ENCODE measurements at regions not wholly inside any gene's neighbourhood (a gene's known extent, or its start where the extent isn't known, plus 50 kb on each side); places are given as distances from the start of the nearest gene placed in this dataset.

GRCh38 chr3:67196677-67197076 is 198.6 kb downstream of the KBTBD8 start:
- Histone ChIP-seq H3K4me3 (ENCODE audit: control extremely low read depth in 1 of 5, extremely low read depth in 1 of 5, insufficient read depth in 1 of 5, low read depth in 2 of 5, low read length in 4 of 5) (no peak overlapping the region), H4K20me1 (ENCODE audit: control insufficient read depth, insufficient read depth, low read length, poor library complexity, severe bottlenecking) (no peaks in the 10 kb centered on the region), H3K36me3 (replicated peaks in 1 of 2; ENCODE audit: control extremely low read depth in 1 of 2, control insufficient read depth in 1 of 2, extremely low read depth in 1 of 2, insufficient read depth in 2 of 2, low read length in 1 of 2) (no peaks in the 10 kb centered on the region), H2AFZ (ENCODE audit: insufficient read depth, low read depth, low read length, poor library complexity, severe bottlenecking) (no peak overlapping the region), H3K9me3 (ENCODE audit: control extremely low read depth in 1 of 3, control insufficient read depth in 2 of 3, insufficient read depth in 1 of 3, low read length in 2 of 3) (no peaks in the 10 kb centered on the region), H3K27ac (ENCODE audit: low read length in 2 of 2) (no peak overlapping the region), H3K9ac (ENCODE audit: low read length) (no peak overlapping the region), H3K27me3 (replicated peaks in 1 of 4; ENCODE audit: control extremely low read depth in 1 of 4, control insufficient read depth in 3 of 4, insufficient read depth in 4 of 4, low read length in 3 of 4) (no peaks in the 10 kb centered on the region), H3K4me2 (replicated peaks; ENCODE audit: low read depth, low read length, poor library complexity, severe bottlenecking) (no peak overlapping the region), H3K79me2 (ENCODE audit: control insufficient read depth, insufficient read depth, low read length) (no peaks in the 10 kb centered on the region), H3K4me1 (ENCODE audit: control insufficient read depth in 2 of 2, insufficient read depth in 2 of 2, low read length in 2 of 2) (no peaks in the 10 kb centered on the region)
- Mint-ChIP-seq H3K27ac (no peak overlapping the region), H3K4me3 (no peak overlapping the region), H3K27me3 (no peaks in the 10 kb centered on the region), H3K9me3 (ENCODE audit: insufficient read depth) (no peaks in the 10 kb centered on the region), H3K4me1 (no peaks in the 10 kb centered on the region)
- ChIA-PET CTCF (no interaction called here), POLR2A (no interaction called here)
- TF ChIP-seq EZH2 (IDR thresholded peaks at IDR 0.05; ENCODE audit: borderline replicate concordance, insufficient read depth, low read depth, low read length, poor library complexity, severe bottlenecking) (no peak), CTCF (IDR thresholded peaks at IDR 0.05) (no peak)
- WGBS (ENCODE audit: insufficient coverage), result no CpG with 5 or more reads among the region's 9 CpGs
- DNase-seq (no peak), ATAC-seq (ENCODE audit: low read depth) (no peak)
- intact Hi-C loops (cut with micrococcal nuclease), result no loop called here

- Mint-ChIP-seq H3K27ac (no peak overlapping the region), H3K27me3 (no peaks in the 10 kb centered on the region), H3K4me3 (no peak overlapping the region), H3K9me3 (ENCODE audit: insufficient read depth) (no peaks in the 10 kb centered on the region), H3K4me1 (peaks cover 1% of the 10 kb centered on the region)
- Histone ChIP-seq H3K4me1 (ENCODE audit: control insufficient read depth in 2 of 2, insufficient read depth in 2 of 2, low read length in 2 of 2) (no peaks in the 10 kb centered on the region), H4K20me1 (ENCODE audit: control insufficient read depth, insufficient read depth, low read length, poor library complexity, severe bottlenecking) (no peaks in the 10 kb centered on the region), H2AFZ (ENCODE audit: insufficient read depth, low read depth, low read length, poor library complexity, severe bottlenecking) (no peak overlapping the region), H3K4me2 (replicated peaks; ENCODE audit: low read depth, low read length, poor library complexity, severe bottlenecking) (no peak overlapping the region), H3K27ac (ENCODE audit: low read length in 2 of 2) (no peak overlapping the region), H3K4me3 (ENCODE audit: control extremely low read depth in 1 of 5, extremely low read depth in 1 of 5, insufficient read depth in 1 of 5, low read depth in 2 of 5, low read length in 4 of 5) (no peak overlapping the region), H3K36me3 (replicated peaks in 1 of 2; ENCODE audit: control extremely low read depth in 1 of 2, control insufficient read depth in 1 of 2, extremely low read depth in 1 of 2, insufficient read depth in 2 of 2, low read length in 1 of 2) (no peaks in the 10 kb centered on the region), H3K9me3 (ENCODE audit: control extremely low read depth in 1 of 3, control insufficient read depth in 2 of 3, insufficient read depth in 1 of 3, low read length in 2 of 3) (no peaks in the 10 kb centered on the region), H3K79me2 (ENCODE audit: control insufficient read depth, insufficient read depth, low read length) (no peaks in the 10 kb centered on the region), H3K27me3 (replicated peaks in 1 of 4; ENCODE audit: control extremely low read depth in 1 of 4, control insufficient read depth in 3 of 4, insufficient read depth in 4 of 4, low read length in 3 of 4) (no peaks in the 10 kb centered on the region), H3K9ac (ENCODE audit: low read length) (no peak overlapping the region)
- TF ChIP-seq EZH2 (IDR thresholded peaks at IDR 0.05; ENCODE audit: borderline replicate concordance, insufficient read depth, low read depth, low read length, poor library complexity, severe bottlenecking), result no peak
- TF ChIP-seq CTCF (IDR thresholded peaks at IDR 0.05), result no peak
- no CpG with 5 or more reads among the region's 1 CpG for WGBS (ENCODE audit: insufficient coverage)
- ATAC-seq (ENCODE audit: low read depth), result no peak
- intact Hi-C loops (cut with micrococcal nuclease), result no loop called here
- ChIA-PET POLR2A (no interaction called here), CTCF (interaction anchor here (1.4 kb wide), 1 partner anchor 227 kb away, joined by 5 read pairs; no protein-coding TSS in a partner anchor)
- no peak for DNase-seq
Measured at GRCh38 chr3:67198374-67198773, 200.3 kb downstream of the KBTBD8 start.
